ENCODE measurements at regions not wholly inside any gene's neighbourhood (a gene's known extent, or its start where the extent isn't known, plus 50 kb on each side); places are given as distances from the start of the nearest gene placed in this dataset.

GRCh38 chr4:115370012-115370411 lies 256.6 kb upstream of the NDST4 start:
- no peak overlapping the region for H3K27ac ChIP-seq (ENCODE audit: insufficient read depth, low read length, poor library complexity, severe bottlenecking)
- H3K27me3 ChIP-seq (replicated peaks; ENCODE audit: control insufficient read depth, insufficient read depth, low read length, poor library complexity, severe bottlenecking), result no peaks in the 10 kb centered on the region
- DNase-seq, result no peak
- no peaks in the 10 kb centered on the region for H3K36me3 ChIP-seq (ENCODE audit: control insufficient read depth, insufficient read depth, low read length)
- H3K9me3 ChIP-seq (ENCODE audit: control insufficient read depth, low read length), result no peaks in the 10 kb centered on the region
- no peak overlapping the region for H3K4me3 ChIP-seq (ENCODE audit: insufficient read depth, low read depth, low read length, poor library complexity, severe bottlenecking)
- H3K4me1 ChIP-seq (ENCODE audit: control insufficient read depth, insufficient read depth, low read length, poor library complexity, severe bottlenecking), result no peaks in the 10 kb centered on the region

DNA sequence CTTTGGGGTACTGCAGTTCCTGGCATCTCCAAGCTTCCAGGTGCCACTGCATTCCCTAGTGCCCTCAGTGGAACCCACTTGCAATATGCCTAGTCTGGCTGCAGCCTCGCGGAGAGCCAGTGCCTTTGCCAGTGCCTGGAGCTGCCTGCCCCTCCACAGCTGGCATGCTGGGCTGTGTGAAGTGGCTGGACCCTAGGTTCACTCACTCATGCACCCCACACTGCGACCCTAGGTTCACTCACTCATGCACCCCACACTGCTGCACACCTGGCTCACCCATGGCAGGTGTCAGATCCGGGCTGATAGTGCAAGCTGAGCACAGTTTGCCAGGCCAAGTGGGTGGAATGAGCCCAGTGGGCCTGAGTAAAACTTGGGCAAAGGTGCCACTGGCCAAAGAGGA lies 253.0 kb upstream of the NDST4 start:
- Histone ChIP-seq H3K27me3 (replicated peaks; ENCODE audit: control insufficient read depth, insufficient read depth, low read length, poor library complexity, severe bottlenecking) (no peaks in the 10 kb centered on the region), H3K4me3 (ENCODE audit: insufficient read depth, low read depth, low read length, poor library complexity, severe bottlenecking) (no peak overlapping the region), H3K4me1 (ENCODE audit: control insufficient read depth, insufficient read depth, low read length, poor library complexity, severe bottlenecking) (no peaks in the 10 kb centered on the region), H3K36me3 (ENCODE audit: control insufficient read depth, insufficient read depth, low read length) (no peaks in the 10 kb centered on the region), H3K27ac (ENCODE audit: insufficient read depth, low read length, poor library complexity, severe bottlenecking) (no peak overlapping the region), H3K9me3 (ENCODE audit: control insufficient read depth, low read length) (no peaks in the 10 kb centered on the region)
- DNase-seq, result no peak

GRCh38 chr4:115365185-115365584 lies 251.8 kb upstream of the NDST4 start:
- DNase-seq, result no peak
- Histone ChIP-seq H3K4me3 (ENCODE audit: insufficient read depth, low read depth, low read length, poor library complexity, severe bottlenecking) (no peak overlapping the region), H3K27me3 (replicated peaks; ENCODE audit: control insufficient read depth, insufficient read depth, low read length, poor library complexity, severe bottlenecking) (no peaks in the 10 kb centered on the region), H3K4me1 (ENCODE audit: control insufficient read depth, insufficient read depth, low read length, poor library complexity, severe bottlenecking) (no peaks in the 10 kb centered on the region), H3K36me3 (ENCODE audit: control insufficient read depth, insufficient read depth, low read length) (no peaks in the 10 kb centered on the region), H3K9me3 (ENCODE audit: control insufficient read depth, low read length) (no peaks in the 10 kb centered on the region), H3K27ac (ENCODE audit: insufficient read depth, low read length, poor library complexity, severe bottlenecking) (no peak overlapping the region)

GRCh38 chr4:115361781-115362180 lies 248.4 kb upstream of the NDST4 start:
- H3K4me1 ChIP-seq (ENCODE audit: control insufficient read depth, insufficient read depth, low read length, poor library complexity, severe bottlenecking), result no peaks in the 10 kb centered on the region
- H3K36me3 ChIP-seq (ENCODE audit: control insufficient read depth, insufficient read depth, low read length), result no peaks in the 10 kb centered on the region
- no peaks in the 10 kb centered on the region for H3K27me3 ChIP-seq (replicated peaks; ENCODE audit: control insufficient read depth, insufficient read depth, low read length, poor library complexity, severe bottlenecking)
- no peak overlapping the region for H3K27ac ChIP-seq (ENCODE audit: insufficient read depth, low read length, poor library complexity, severe bottlenecking)
- no peak for DNase-seq
- H3K9me3 ChIP-seq (ENCODE audit: control insufficient read depth, low read length), result no peaks in the 10 kb centered on the region
- H3K4me3 ChIP-seq (ENCODE audit: insufficient read depth, low read depth, low read length, poor library complexity, severe bottlenecking), result no peak overlapping the region

GRCh38 chr4:115360431-115360830 lies 247.0 kb upstream of the NDST4 start:
- H3K36me3 ChIP-seq (ENCODE audit: control insufficient read depth, insufficient read depth, low read length), result no peaks in the 10 kb centered on the region
- no peak overlapping the region for H3K4me3 ChIP-seq (ENCODE audit: insufficient read depth, low read depth, low read length, poor library complexity, severe bottlenecking)
- no peak for DNase-seq
- H3K27me3 ChIP-seq (replicated peaks; ENCODE audit: control insufficient read depth, insufficient read depth, low read length, poor library complexity, severe bottlenecking), result no peaks in the 10 kb centered on the region
- H3K9me3 ChIP-seq (ENCODE audit: control insufficient read depth, low read length), result no peaks in the 10 kb centered on the region
- no peak overlapping the region for H3K27ac ChIP-seq (ENCODE audit: insufficient read depth, low read length, poor library complexity, severe bottlenecking)
- H3K4me1 ChIP-seq (ENCODE audit: control insufficient read depth, insufficient read depth, low read length, poor library complexity, severe bottlenecking), result no peaks in the 10 kb centered on the region

DNA sequence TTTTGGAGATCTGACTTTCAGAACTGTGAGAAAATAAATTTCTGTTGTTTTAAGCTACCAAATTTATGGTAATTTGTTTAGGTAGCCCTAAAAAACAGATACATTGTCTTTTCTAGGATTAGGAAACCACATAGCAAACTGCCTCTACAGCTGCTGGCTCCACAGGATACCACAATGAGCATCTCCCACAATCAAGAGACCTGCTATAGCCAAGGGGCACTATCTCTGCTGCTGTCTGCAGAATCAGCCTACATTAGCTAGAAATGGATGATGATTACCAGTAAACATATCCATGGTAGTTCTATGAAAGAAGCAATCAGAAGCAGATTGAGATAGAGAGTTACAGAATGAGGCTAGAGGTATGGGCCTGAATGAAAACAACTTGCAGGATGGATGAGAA lies 244.4 kb upstream of the NDST4 start:
- H3K36me3 ChIP-seq (ENCODE audit: control insufficient read depth, insufficient read depth, low read length), result no peaks in the 10 kb centered on the region
- no peaks in the 10 kb centered on the region for H3K4me1 ChIP-seq (ENCODE audit: control insufficient read depth, insufficient read depth, low read length, poor library complexity, severe bottlenecking)
- no peak overlapping the region for H3K4me3 ChIP-seq (ENCODE audit: insufficient read depth, low read depth, low read length, poor library complexity, severe bottlenecking)
- H3K9me3 ChIP-seq (ENCODE audit: control insufficient read depth, low read length), result peaks cover 9% of the 10 kb centered on the region
- H3K27me3 ChIP-seq (replicated peaks; ENCODE audit: control insufficient read depth, insufficient read depth, low read length, poor library complexity, severe bottlenecking), result no peaks in the 10 kb centered on the region
- no peak for DNase-seq
- no peak overlapping the region for H3K27ac ChIP-seq (ENCODE audit: insufficient read depth, low read length, poor library complexity, severe bottlenecking)

DNA sequence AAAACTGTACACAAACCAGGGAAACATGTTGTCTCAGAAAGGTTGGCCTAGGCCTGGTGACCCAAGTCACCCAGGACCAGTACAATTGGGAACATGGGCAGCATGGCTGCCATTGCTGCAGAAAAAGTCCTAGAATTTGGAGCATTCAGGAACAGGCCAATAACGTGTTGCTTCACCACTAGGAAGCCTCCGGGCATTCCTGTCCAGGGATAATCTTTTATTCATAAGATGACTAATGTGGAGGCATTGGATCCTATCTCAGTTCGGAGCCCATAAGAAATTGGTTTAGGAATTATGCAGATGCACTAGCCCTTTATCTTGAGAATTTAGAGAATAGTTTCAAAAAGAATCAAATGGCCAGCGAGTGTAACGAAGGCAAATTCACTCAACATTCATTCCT lies 242.8 kb upstream of the NDST4 start:
- Histone ChIP-seq H3K4me1 (ENCODE audit: control insufficient read depth, insufficient read depth, low read length, poor library complexity, severe bottlenecking) (no peaks in the 10 kb centered on the region), H3K4me3 (ENCODE audit: insufficient read depth, low read depth, low read length, poor library complexity, severe bottlenecking) (no peak overlapping the region), H3K36me3 (ENCODE audit: control insufficient read depth, insufficient read depth, low read length) (no peaks in the 10 kb centered on the region), H3K27me3 (replicated peaks; ENCODE audit: control insufficient read depth, insufficient read depth, low read length, poor library complexity, severe bottlenecking) (no peaks in the 10 kb centered on the region), H3K9me3 (ENCODE audit: control insufficient read depth, low read length) (peaks cover 9% of the 10 kb centered on the region), H3K27ac (ENCODE audit: insufficient read depth, low read length, poor library complexity, severe bottlenecking) (no peak overlapping the region)
- no peak for DNase-seq

- no peaks in the 10 kb centered on the region for H3K4me1 ChIP-seq (ENCODE audit: control insufficient read depth, insufficient read depth, low read length, poor library complexity, severe bottlenecking)
- H3K36me3 ChIP-seq (ENCODE audit: control insufficient read depth, insufficient read depth, low read length), result no peaks in the 10 kb centered on the region
- H3K4me3 ChIP-seq (ENCODE audit: insufficient read depth, low read depth, low read length, poor library complexity, severe bottlenecking), result no peak overlapping the region
- no peaks in the 10 kb centered on the region for H3K27me3 ChIP-seq (replicated peaks; ENCODE audit: control insufficient read depth, insufficient read depth, low read length, poor library complexity, severe bottlenecking)
- H3K27ac ChIP-seq (ENCODE audit: insufficient read depth, low read length, poor library complexity, severe bottlenecking), result no peak overlapping the region
- no peak for DNase-seq
- H3K9me3 ChIP-seq (ENCODE audit: control insufficient read depth, low read length), result peaks cover 9% of the 10 kb centered on the region
Measured at GRCh38 chr4:115355329-115355728, 241.9 kb upstream of the NDST4 start.

- Histone ChIP-seq H3K9me3 (ENCODE audit: control insufficient read depth, low read length) (peaks cover 9% of the 10 kb centered on the region), H3K4me1 (ENCODE audit: control insufficient read depth, insufficient read depth, low read length, poor library complexity, severe bottlenecking) (no peaks in the 10 kb centered on the region), H3K36me3 (ENCODE audit: control insufficient read depth, insufficient read depth, low read length) (no peaks in the 10 kb centered on the region), H3K27me3 (replicated peaks; ENCODE audit: control insufficient read depth, insufficient read depth, low read length, poor library complexity, severe bottlenecking) (no peaks in the 10 kb centered on the region), H3K4me3 (ENCODE audit: insufficient read depth, low read depth, low read length, poor library complexity, severe bottlenecking) (no peak overlapping the region), H3K27ac (ENCODE audit: insufficient read depth, low read length, poor library complexity, severe bottlenecking) (no peak overlapping the region)
- no peak for DNase-seq
Measured at GRCh38 chr4:115353370-115353769, 239.9 kb upstream of the NDST4 start.

- Histone ChIP-seq H3K27ac (ENCODE audit: insufficient read depth, low read length, poor library complexity, severe bottlenecking) (no peak overlapping the region), H3K9me3 (ENCODE audit: control insufficient read depth, low read length) (no peaks in the 10 kb centered on the region), H3K27me3 (replicated peaks; ENCODE audit: control insufficient read depth, insufficient read depth, low read length, poor library complexity, severe bottlenecking) (no peaks in the 10 kb centered on the region), H3K4me1 (ENCODE audit: control insufficient read depth, insufficient read depth, low read length, poor library complexity, severe bottlenecking) (no peaks in the 10 kb centered on the region), H3K36me3 (ENCODE audit: control insufficient read depth, insufficient read depth, low read length) (no peaks in the 10 kb centered on the region), H3K4me3 (ENCODE audit: insufficient read depth, low read depth, low read length, poor library complexity, severe bottlenecking) (no peak overlapping the region)
- DNase-seq, result no peak
Measured at GRCh38 chr4:115343171-115343570, 229.8 kb upstream of the NDST4 start.
